Neuronal stem cell (in vitro differentiated cells): ENCODE measurements at regions not wholly inside any gene's neighbourhood (a gene's known extent, or its start where the extent isn't known, plus 50 kb on each side); places are given as distances from the start of the nearest gene placed in this dataset.

ENCODE experiments used
- DNase-seq: peaks from one replicate; pipeline ENCODE4 v3.0.0-alpha.2; 2013; ENCODE audit warnings: low spot score
- H2AFZ ChIP-seq: one replicate; pipeline ENCODE4 v1.6.1; 2013; ENCODE audit warnings: mild to moderate bottlenecking, low read length, inconsistent platforms
- H2AK5ac ChIP-seq: 2 replicates; pipeline ENCODE4 v1.6.1; 2013; ENCODE audit warnings: low read depth, mild to moderate bottlenecking, inconsistent platforms, low read length, moderate library complexity, mixed read lengths
- H2BK120ac ChIP-seq: 2 replicates; pipeline ENCODE4 v1.6.1; 2013; ENCODE audit warnings: low read depth, mild to moderate bottlenecking, inconsistent platforms, low read length, moderate library complexity, mixed read lengths
- H2BK12ac ChIP-seq: one replicate; pipeline ENCODE4 v1.6.1; 2013; ENCODE audit warnings: low read length, inconsistent platforms
- H2BK15ac ChIP-seq: 2 replicates; pipeline ENCODE4 v1.6.1; 2013; ENCODE audit warnings: mild to moderate bottlenecking, low read length, inconsistent platforms, mixed read lengths
- H2BK5ac ChIP-seq: one replicate; pipeline ENCODE4 v1.6.1; 2013; ENCODE audit warnings: inconsistent platforms, mild to moderate bottlenecking, low read length, moderate library complexity
- H3K14ac ChIP-seq: one replicate; pipeline ENCODE4 v1.6.1; 2013; ENCODE audit warnings: low read length, inconsistent platforms
- H3K18ac ChIP-seq: 2 replicates; pipeline ENCODE4 v1.6.1; 2013; ENCODE audit warnings: low read length, inconsistent platforms
- H3K23ac ChIP-seq: 2 replicates; pipeline ENCODE4 v1.6.1; 2013; ENCODE audit warnings: low read depth, mild to moderate bottlenecking, mixed read lengths, low read length, inconsistent platforms; ENCODE audit not compliant: poor library complexity
- H3K27ac ChIP-seq: replicated peaks from 3 replicates; pipeline ENCODE4 v1.5.1; 2013; ENCODE audit warnings: low read length, inconsistent platforms
- H3K27me3 ChIP-seq, 3 experiments: 2 replicates each; pipeline ENCODE4 v1.6.1; 2013; ENCODE audit warnings: low read length in 3 of 3, mild to moderate bottlenecking in 2 of 3, inconsistent platforms in 1 of 3, low read depth in 1 of 3, mixed read lengths in 1 of 3, moderate library complexity in 1 of 3; ENCODE audit not compliant: control insufficient read depth in 3 of 3, insufficient read depth in 3 of 3
- H3K36me3 ChIP-seq, 2 donors: replicated peaks in 1 of 2; 2 replicates each; pipeline ENCODE4 v1.6.1; 2013; ENCODE audit warnings: low read length in 2 of 2; ENCODE audit not compliant: control insufficient read depth in 2 of 2, insufficient read depth in 2 of 2
- H3K4ac ChIP-seq: 2 replicates; pipeline ENCODE4 v1.6.1; 2013; ENCODE audit warnings: inconsistent platforms, mild to moderate bottlenecking, low read length, moderate library complexity
- H3K4me1 ChIP-seq, 2 donors: 1 replicate in 1 of 2; 2 replicates in 1 of 2; pipeline ENCODE4 v1.6.1; 2013; ENCODE audit warnings: low read length in 2 of 2, low read depth in 1 of 2; ENCODE audit not compliant: control insufficient read depth in 2 of 2, insufficient read depth in 1 of 2
- H3K4me2 ChIP-seq: one replicate; pipeline ENCODE4 v1.6.1; 2013; ENCODE audit warnings: mild to moderate bottlenecking, low read length, inconsistent platforms; ENCODE audit not compliant: insufficient read depth, poor library complexity, severe bottlenecking
- H3K4me3 ChIP-seq, 2 donors: 2 replicates each; pipeline ENCODE4 v1.5.1; 2013; ENCODE audit warnings: low read length in 2 of 2, mild to moderate bottlenecking in 2 of 2, inconsistent platforms in 1 of 2, moderate library complexity in 1 of 2
- H3K79me1 ChIP-seq: one replicate; pipeline ENCODE4 v1.6.1; 2013; ENCODE audit warnings: low read depth, mild to moderate bottlenecking, inconsistent platforms, low read length, moderate library complexity
- H3K9ac ChIP-seq: one replicate; pipeline ENCODE4 v1.6.1; 2013; ENCODE audit warnings: mild to moderate bottlenecking, low read depth, low read length, inconsistent platforms; ENCODE audit not compliant: poor library complexity
- H3K9me3 ChIP-seq, 2 donors: replicated peaks in 1 of 2; 2 replicates each; pipeline versions ENCODE3 to v1.6.1; 2013; ENCODE audit warnings: low read length in 2 of 2, mild to moderate bottlenecking in 2 of 2, inconsistent platforms in 1 of 2, low read depth in 1 of 2, mixed read lengths in 1 of 2, moderate library complexity in 1 of 2; ENCODE audit not compliant: control insufficient read depth in 2 of 2, insufficient read depth in 1 of 2
- H4K8ac ChIP-seq: one replicate; pipeline ENCODE4 v1.6.1; 2013; ENCODE audit warnings: low read depth, mild to moderate bottlenecking, inconsistent platforms, low read length, moderate library complexity
- H4K91ac ChIP-seq: one replicate; pipeline ENCODE4 v1.6.1; 2013; ENCODE audit warnings: low read length, low read depth, mild to moderate bottlenecking, inconsistent platforms; ENCODE audit not compliant: poor library complexity
- WGBS, 2 donors: extraction: QIAGEN DNeasy Blood & Tissue Kit; methylation state at CpG; one replicate each; pipeline ENCODE4 v1.1.7; 2013; ENCODE audit warnings: missing lambda C conversion rate in 2 of 2, mixed read lengths in 1 of 2; ENCODE audit not compliant: insufficient read length in 2 of 2, insufficient replicate concordance in 1 of 2; ENCODE audit errors: extremely low coverage in 2 of 2; 5-methylcytosine and 5-hydroxymethylcytosine counted together

GRCh38 chr13:88623150-88623549 lies 952.0 kb downstream of the SLITRK5 start:
- Histone ChIP-seq H3K27me3 (no peaks in the 10 kb centered on the region), H2AFZ (no peak overlapping the region), H2BK120ac (no peak overlapping the region), H3K9ac (no peak overlapping the region), H4K91ac (no peak overlapping the region), H3K27ac (no peak overlapping the region), H3K14ac (no peak overlapping the region), H3K36me3 (no peaks in the 10 kb centered on the region), H2BK12ac (no peak overlapping the region), H3K23ac (no peak overlapping the region), H3K4me2 (no peak overlapping the region), H2BK15ac (no peak overlapping the region), H2BK5ac (no peak overlapping the region), H2AK5ac (no peak overlapping the region), H3K79me1 (no peaks in the 10 kb centered on the region), H4K8ac (no peak overlapping the region), H3K4me3 (no peak overlapping the region), H3K9me3 (no peaks in the 10 kb centered on the region), H3K4me1 (no peaks in the 10 kb centered on the region), H3K4ac (no peak overlapping the region), H3K18ac (no peak overlapping the region)
- DNase-seq = no peak
- WGBS, 2 donors = no CpG with 5 or more reads among the region's 2 CpGs

DNA sequence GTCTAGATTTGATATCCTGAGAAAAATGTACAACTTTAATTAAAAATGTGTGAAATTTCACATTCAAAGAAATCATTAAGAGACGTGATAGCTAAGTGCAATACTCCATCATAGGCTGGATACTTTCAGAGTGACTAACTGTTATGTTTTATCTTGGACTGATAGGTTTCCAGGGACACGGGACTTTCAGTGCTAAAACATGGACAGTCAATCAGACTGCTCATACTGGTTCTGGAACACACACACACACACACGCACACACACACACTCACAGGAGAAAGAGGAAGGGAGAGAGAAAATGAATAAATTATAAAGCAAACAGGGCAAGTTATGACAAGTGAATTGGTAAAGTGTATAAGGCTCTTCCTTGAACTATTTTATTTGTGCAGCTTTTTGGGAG lies 955.9 kb downstream of the SLITRK5 start:
- Histone ChIP-seq H3K9me3 (no peaks in the 10 kb centered on the region), H3K27ac (no peak overlapping the region), H3K9ac (no peak overlapping the region), H3K27me3 (no peaks in the 10 kb centered on the region), H2BK5ac (no peak overlapping the region), H3K4me1 (no peaks in the 10 kb centered on the region), H3K23ac (no peak overlapping the region), H2BK15ac (no peak overlapping the region), H2BK12ac (no peak overlapping the region), H2AFZ (no peak overlapping the region), H3K14ac (no peak overlapping the region), H4K91ac (no peak overlapping the region), H3K36me3 (no peaks in the 10 kb centered on the region), H3K18ac (no peak overlapping the region), H4K8ac (no peak overlapping the region), H2BK120ac (no peak overlapping the region), H2AK5ac (no peak overlapping the region), H3K4ac (no peak overlapping the region), H3K4me3 (no peak overlapping the region), H3K79me1 (no peaks in the 10 kb centered on the region), H3K4me2 (no peak overlapping the region)
- DNase-seq = no peak
- no CpG with 5 or more reads among the region's 3 CpGs for WGBS, 2 donors

- no peak overlapping the region for H3K4me2 ChIP-seq
- H3K9me3 ChIP-seq = no peaks in the 10 kb centered on the region
- H3K36me3 ChIP-seq = no peaks in the 10 kb centered on the region
- H3K27me3 ChIP-seq = no peaks in the 10 kb centered on the region
- no peaks in the 10 kb centered on the region for H3K79me1 ChIP-seq
- no peak for DNase-seq
- H2BK12ac ChIP-seq = no peak overlapping the region
- no peak overlapping the region for H3K14ac ChIP-seq
- no peak overlapping the region for H2AK5ac ChIP-seq
- no peak overlapping the region for H3K4ac ChIP-seq
- no peak overlapping the region for H2BK5ac ChIP-seq
- H2BK15ac ChIP-seq = no peak overlapping the region
- no peaks in the 10 kb centered on the region for H3K4me1 ChIP-seq
- H3K4me3 ChIP-seq = no peak overlapping the region
- no CpG with 5 or more reads among the region's 1 CpG for WGBS, 2 donors
- no peak overlapping the region for H3K27ac ChIP-seq
- no peak overlapping the region for H4K8ac ChIP-seq
- no peak overlapping the region for H4K91ac ChIP-seq
- H2AFZ ChIP-seq = no peak overlapping the region
- no peak overlapping the region for H3K23ac ChIP-seq
- H3K9ac ChIP-seq = no peak overlapping the region
- no peak overlapping the region for H3K18ac ChIP-seq
- H2BK120ac ChIP-seq = no peak overlapping the region
Measured at GRCh38 chr13:88628882-88629281, 957.7 kb downstream of the SLITRK5 start.

DNA sequence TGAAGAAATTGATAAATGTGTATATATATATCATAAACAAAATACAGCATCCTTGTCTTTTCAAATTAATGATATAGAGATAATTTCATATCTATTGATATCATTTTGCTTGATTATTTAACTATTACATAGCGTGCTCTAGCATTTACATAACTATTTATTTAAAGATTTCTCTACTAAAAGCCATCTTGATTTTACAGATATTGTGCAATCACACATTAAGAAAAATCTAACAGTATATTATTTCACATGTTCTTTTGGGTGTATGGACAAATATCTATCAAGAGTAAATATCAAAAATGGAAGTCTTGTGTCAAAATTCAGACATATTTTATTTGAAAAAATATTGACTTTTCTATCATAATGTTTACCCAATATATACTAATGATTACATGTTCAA lies 966.8 kb downstream of the SLITRK5 start:
- H3K4ac ChIP-seq = no peak overlapping the region
- H3K9me3 ChIP-seq = no peaks in the 10 kb centered on the region
- no peak overlapping the region for H2AK5ac ChIP-seq
- no peak overlapping the region for H4K91ac ChIP-seq
- no peak overlapping the region for H4K8ac ChIP-seq
- no peaks in the 10 kb centered on the region for H3K27me3 ChIP-seq
- no peak overlapping the region for H3K14ac ChIP-seq
- no peak overlapping the region for H2BK12ac ChIP-seq
- H3K27ac ChIP-seq = no peak overlapping the region
- no CpG with 5 or more reads among the region's 1 CpG for WGBS, 2 donors
- H3K18ac ChIP-seq = no peak overlapping the region
- no peak overlapping the region for H3K23ac ChIP-seq
- H3K4me1 ChIP-seq = no peaks in the 10 kb centered on the region
- no peak overlapping the region for H3K4me3 ChIP-seq
- no peak overlapping the region for H2AFZ ChIP-seq
- no peak overlapping the region for H2BK120ac ChIP-seq
- H3K4me2 ChIP-seq = no peak overlapping the region
- no peak overlapping the region for H3K9ac ChIP-seq
- H2BK15ac ChIP-seq = no peak overlapping the region
- H3K36me3 ChIP-seq = no peaks in the 10 kb centered on the region
- no peaks in the 10 kb centered on the region for H3K79me1 ChIP-seq
- H2BK5ac ChIP-seq = no peak overlapping the region
- DNase-seq = no peak
